ENCODE measurements at regions not wholly inside any gene's neighbourhood (a gene's known extent, or its start where the extent isn't known, plus 50 kb on each side); places are given as distances from the start of the nearest gene placed in this dataset.

GRCh38 chr13:109869312-109870237 lies 83.2 kb upstream of the IRS2 start:
- DNase-seq (ENCODE audit: extremely low read depth, low read depth), result peak; percentile 52
- no peak overlapping the region; the same call in 1 of the 2 replicates for H3K4me3 ChIP-seq (replicated peaks; ENCODE audit: low read depth, low read length)
- TF ChIP-seq, protein P1, sequence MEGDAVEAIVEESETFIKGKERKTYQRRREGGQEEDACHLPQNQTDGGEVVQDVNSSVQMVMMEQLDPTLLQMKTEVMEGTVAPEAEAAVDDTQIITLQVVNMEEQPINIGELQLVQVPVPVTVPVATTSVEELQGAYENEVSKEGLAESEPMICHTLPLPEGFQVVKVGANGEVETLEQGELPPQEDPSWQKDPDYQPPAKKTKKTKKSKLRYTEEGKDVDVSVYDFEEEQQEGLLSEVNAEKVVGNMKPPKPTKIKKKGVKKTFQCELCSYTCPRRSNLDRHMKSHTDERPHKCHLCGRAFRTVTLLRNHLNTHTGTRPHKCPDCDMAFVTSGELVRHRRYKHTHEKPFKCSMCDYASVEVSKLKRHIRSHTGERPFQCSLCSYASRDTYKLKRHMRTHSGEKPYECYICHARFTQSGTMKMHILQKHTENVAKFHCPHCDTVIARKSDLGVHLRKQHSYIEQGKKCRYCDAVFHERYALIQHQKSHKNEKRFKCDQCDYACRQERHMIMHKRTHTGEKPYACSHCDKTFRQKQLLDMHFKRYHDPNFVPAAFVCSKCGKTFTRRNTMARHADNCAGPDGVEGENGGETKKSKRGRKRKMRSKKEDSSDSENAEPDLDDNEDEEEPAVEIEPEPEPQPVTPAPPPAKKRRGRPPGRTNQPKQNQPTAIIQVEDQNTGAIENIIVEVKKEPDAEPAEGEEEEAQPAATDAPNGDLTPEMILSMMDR (IDR thresholded peaks at IDR 0.05; ENCODE audit: low read depth, low read length, missing control alignments), result peak; percentile 30

DNA sequence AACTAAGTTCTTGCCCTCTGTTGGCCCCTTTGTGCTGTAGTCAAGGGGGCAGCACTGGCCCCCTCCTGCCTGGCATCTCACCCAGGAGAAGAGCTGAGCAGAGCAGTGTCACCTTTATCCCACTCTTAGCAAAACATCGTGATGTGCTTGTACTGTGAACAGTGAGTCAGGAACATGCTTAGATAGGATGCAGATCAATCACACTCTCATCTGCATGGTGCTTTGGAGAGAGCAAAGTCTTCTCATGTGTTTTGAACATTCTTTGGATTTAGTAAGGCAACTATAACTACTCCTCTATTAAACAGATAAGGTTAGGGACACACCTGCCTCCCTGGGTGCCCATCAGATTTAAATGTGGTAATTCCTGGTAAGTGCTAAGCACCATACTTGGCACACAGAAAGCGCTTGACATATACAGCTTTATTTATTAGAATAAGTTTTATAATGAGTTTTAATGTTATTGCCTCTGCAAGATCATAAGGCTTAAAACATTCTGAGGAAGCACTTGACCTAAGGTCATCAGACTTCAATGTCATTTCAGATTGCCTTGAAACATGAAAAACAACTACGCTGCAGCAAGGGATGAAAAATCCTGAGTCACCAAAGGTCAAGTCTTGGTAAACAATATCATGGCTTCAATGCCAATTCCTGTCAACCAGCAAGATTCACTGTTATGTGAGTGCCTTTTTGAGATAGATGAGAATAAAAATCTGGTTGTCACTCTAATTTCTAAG lies 82.4 kb upstream of the IRS2 start:
- DNase-seq (ENCODE audit: extremely low read depth, low read depth), result no peak
- no peak overlapping the region for H3K4me3 ChIP-seq (replicated peaks; ENCODE audit: low read depth, low read length)
- TF ChIP-seq, protein P1 (IDR thresholded peaks at IDR 0.05; ENCODE audit: low read depth, low read length, missing control alignments), result no peak

DNA sequence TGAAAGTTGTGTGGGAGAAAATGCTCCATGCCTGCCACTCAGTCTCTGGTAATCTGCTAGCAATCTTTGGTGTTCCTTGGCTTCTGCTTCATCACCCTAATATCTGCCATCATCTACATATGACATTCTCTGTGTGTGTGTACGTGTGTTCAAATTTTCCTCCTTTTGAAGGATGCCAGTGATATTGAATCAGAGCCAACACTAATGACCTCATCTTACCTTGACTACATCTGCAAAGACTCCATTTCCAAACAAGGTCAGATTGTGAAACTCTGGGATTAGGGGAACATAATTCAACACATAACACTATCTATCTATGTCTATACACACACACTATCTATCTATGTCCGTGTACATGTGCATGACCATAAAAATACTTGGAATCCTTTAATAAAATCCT lies 81.4 kb upstream of the IRS2 start:
- H3K4me3 ChIP-seq (replicated peaks; ENCODE audit: low read depth, low read length), result no peak overlapping the region
- TF ChIP-seq, protein P1 (IDR thresholded peaks at IDR 0.05; ENCODE audit: low read depth, low read length, missing control alignments), result no peak
- DNase-seq (ENCODE audit: extremely low read depth, low read depth), result no peak

DNA sequence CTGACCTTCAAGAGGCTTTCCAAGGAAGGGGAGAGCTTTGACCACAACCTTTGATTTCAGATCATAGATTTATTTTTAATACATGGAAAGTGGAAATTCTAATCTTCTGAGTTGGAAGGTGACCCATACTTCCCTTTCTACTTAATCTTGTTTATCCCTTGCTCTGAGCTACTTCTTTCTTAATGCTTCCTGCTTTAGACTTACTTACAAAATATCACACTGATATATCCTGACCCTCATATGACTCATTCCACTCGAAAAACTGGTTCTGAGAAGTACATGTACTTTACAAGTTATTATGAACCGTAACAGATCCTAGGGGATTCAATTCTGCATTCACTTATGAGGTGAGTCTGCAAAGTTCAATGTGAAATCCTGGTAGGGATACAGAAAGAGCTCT lies 76.2 kb upstream of the IRS2 start:
- DNase-seq (ENCODE audit: extremely low read depth, low read depth), result no peak
- no peak overlapping the region for H3K4me3 ChIP-seq (replicated peaks; ENCODE audit: low read depth, low read length)
- TF ChIP-seq, protein P1 (IDR thresholded peaks at IDR 0.05; ENCODE audit: low read depth, low read length, missing control alignments), result no peak

DNA sequence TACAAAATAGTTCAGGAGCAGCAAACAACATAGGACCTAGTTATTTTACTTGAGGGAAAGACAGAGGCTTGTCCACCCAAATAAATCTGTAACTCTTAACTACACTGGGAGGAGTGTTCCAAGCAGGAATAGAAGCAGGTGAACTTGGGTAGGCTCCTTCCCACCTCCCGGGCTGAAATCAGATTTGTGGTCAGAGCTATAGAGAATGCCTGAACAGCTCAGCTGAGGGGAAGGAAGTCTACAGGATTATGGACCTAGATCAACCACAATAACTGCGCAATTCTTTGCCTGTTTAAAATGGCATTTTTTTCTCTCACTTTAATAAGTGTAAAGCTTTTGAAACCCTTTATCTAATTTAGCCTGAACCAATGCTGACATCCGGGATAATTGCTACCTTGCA lies 73.5 kb upstream of the IRS2 start:
- DNase-seq (ENCODE audit: extremely low read depth, low read depth), result no peak

GRCh38 chr13:109859216-109859835 lies 72.9 kb upstream of the IRS2 start:
- TF ChIP-seq, protein P1 (IDR thresholded peaks at IDR 0.05; ENCODE audit: low read depth, low read length, missing control alignments), result no peak
- H3K4me3 ChIP-seq (replicated peaks; ENCODE audit: low read depth, low read length), result no peak overlapping the region
- DNase-seq (ENCODE audit: extremely low read depth, low read depth), result no peak

More for the DNA sequence above, 73.5 kb upstream of the IRS2 start:
- TF ChIP-seq, protein P1 (IDR thresholded peaks at IDR 0.05; ENCODE audit: low read depth, low read length, missing control alignments), result no peak
- H3K4me3 ChIP-seq (replicated peaks; ENCODE audit: low read depth, low read length), result no peak overlapping the region
